Natural killer cell treated with Interleukin-12 subunit alpha and Interleukin-12 subunit beta and Interleukin-15 and Interleukin-18, amount 100 ng/mL, for 72 hours (primary cell): ENCODE measurements at regions not wholly inside any gene's neighbourhood (a gene's known extent, or its start where the extent isn't known, plus 50 kb on each side); places are given as distances from the start of the nearest gene placed in this dataset.

Experiments used
- ATAC-seq, 2 donors: fragments of 150-1000 bp; cut with Tn5 transposase in 1 of 2; sonication (Bioruptor Pico), chemical (Tn5 transposase) in 1 of 2; 2 replicates each; pipeline ENCODE4 v1.10.0; 2021
- DNase-seq: peaks from one replicate; pipeline ENCODE4 v3.0.0; 2022; ENCODE audit warnings: low spot score
- H3K27ac Mint-ChIP-seq, 2 donors: 1 replicate in 1 of 2; 2 replicates in 1 of 2; pipeline ENCODE4 v1.8.0; 2022; ENCODE audit warnings: mixed read lengths in 2 of 2, mild to moderate bottlenecking in 1 of 2, moderate library complexity in 1 of 2
- H3K27me3 Mint-ChIP-seq, 2 donors: 1 replicate in 1 of 2; 2 replicates in 1 of 2; pipeline ENCODE4 v1.8.0; 2022; ENCODE audit warnings: mixed read lengths in 2 of 2
- H3K36me3 Mint-ChIP-seq: one replicate; pipeline ENCODE4 v1.8.0; 2022; ENCODE audit warnings: mixed read lengths
- H3K4me1 Mint-ChIP-seq, 2 donors: 1 replicate in 1 of 2; 2 replicates in 1 of 2; pipeline ENCODE4 v1.8.0; 2022; ENCODE audit warnings: low read depth in 2 of 2, mixed read lengths in 2 of 2, mild to moderate bottlenecking in 1 of 2
- H3K4me3 Mint-ChIP-seq: one replicate; pipeline ENCODE4 v1.8.0; 2022; ENCODE audit warnings: mixed read lengths
- H3K9me3 Mint-ChIP-seq: 2 replicates; pipeline ENCODE4 v1.8.0; 2022; ENCODE audit warnings: mixed read lengths

- DNase-seq (no peak), ATAC-seq (no peak)
- H3K9me3 Mint-ChIP-seq = peaks cover 19% of the 10 kb centered on the region
- H3K27ac Mint-ChIP-seq = no peak overlapping the region
- no peak overlapping the region for H3K4me3 Mint-ChIP-seq
- no peaks in the 10 kb centered on the region for H3K4me1 Mint-ChIP-seq
- H3K36me3 Mint-ChIP-seq = peaks cover 18% of the 10 kb centered on the region
- H3K27me3 Mint-ChIP-seq = no peaks in the 10 kb centered on the region
These were observed 2185.6 kb upstream of the CELF4 start for GRCh38 chr18:39751161-39751560.

GRCh38 chr18:39749154-39749553 lies 2183.6 kb upstream of the CELF4 start:
- Mint-ChIP-seq H3K4me3 (no peak overlapping the region), H3K9me3 (peaks cover 13% of the 10 kb centered on the region), H3K4me1 (no peaks in the 10 kb centered on the region), H3K27ac (no peak overlapping the region), H3K27me3 (no peaks in the 10 kb centered on the region), H3K36me3 (peaks cover 8% of the 10 kb centered on the region)
- ATAC-seq = no peak
- no peak for DNase-seq

- Mint-ChIP-seq H3K27ac (no peak overlapping the region), H3K4me3 (no peak overlapping the region), H3K4me1 (no peaks in the 10 kb centered on the region), H3K9me3 (peaks cover 13% of the 10 kb centered on the region), H3K27me3 (no peaks in the 10 kb centered on the region), H3K36me3 (peaks cover 4% of the 10 kb centered on the region)
- no peak for DNase-seq
- no peak for ATAC-seq
These were observed 2183.1 kb upstream of the CELF4 start for GRCh38 chr18:39748727-39749126.

GRCh38 chr18:39746201-39746600 lies 2180.6 kb upstream of the CELF4 start:
- DNase-seq = no peak
- Mint-ChIP-seq H3K27me3 (no peaks in the 10 kb centered on the region), H3K4me1 (no peaks in the 10 kb centered on the region), H3K4me3 (no peak overlapping the region), H3K9me3 (peaks cover 13% of the 10 kb centered on the region), H3K27ac (no peak overlapping the region), H3K36me3 (peaks cover 4% of the 10 kb centered on the region)
- ATAC-seq = no peak

GRCh38 chr18:39743463-39743862 lies 2177.9 kb upstream of the CELF4 start:
- H3K9me3 Mint-ChIP-seq = peaks cover 13% of the 10 kb centered on the region
- no peak overlapping the region for H3K4me3 Mint-ChIP-seq
- no peak overlapping the region for H3K27ac Mint-ChIP-seq
- peaks cover 4% of the 10 kb centered on the region for H3K36me3 Mint-ChIP-seq
- H3K27me3 Mint-ChIP-seq = no peaks in the 10 kb centered on the region
- H3K4me1 Mint-ChIP-seq = no peaks in the 10 kb centered on the region
- DNase-seq = no peak
- no peak for ATAC-seq

GRCh38 chr18:39741755-39742466 lies 2176.3 kb upstream of the CELF4 start:
- H3K36me3 Mint-ChIP-seq = peaks cover 2% of the 10 kb centered on the region
- no peak for DNase-seq
- no peak overlapping the region for H3K4me3 Mint-ChIP-seq
- no peaks in the 10 kb centered on the region for H3K4me1 Mint-ChIP-seq
- ATAC-seq = no peak
- H3K27me3 Mint-ChIP-seq = no peaks in the 10 kb centered on the region
- no peak overlapping the region for H3K27ac Mint-ChIP-seq
- peaks cover 7% of the 10 kb centered on the region for H3K9me3 Mint-ChIP-seq

- H3K9me3 Mint-ChIP-seq = peaks cover 11% of the 10 kb centered on the region
- H3K36me3 Mint-ChIP-seq = no peaks in the 10 kb centered on the region
These were observed 2172.3 kb upstream of the CELF4 start for GRCh38 chr18:39737869-39738268.

GRCh38 chr18:39732918-39733317 lies 2167.3 kb upstream of the CELF4 start:
- H3K4me1 Mint-ChIP-seq = no peaks in the 10 kb centered on the region
- H3K27ac Mint-ChIP-seq = no peak overlapping the region
- H3K4me3 Mint-ChIP-seq = no peak overlapping the region
- no peak for ATAC-seq
- H3K27me3 Mint-ChIP-seq = no peaks in the 10 kb centered on the region
- peaks cover 10% of the 10 kb centered on the region for H3K9me3 Mint-ChIP-seq
- H3K36me3 Mint-ChIP-seq = no peaks in the 10 kb centered on the region
- DNase-seq = no peak

More at GRCh38 chr18:39737869-39738268, 2172.3 kb upstream of the CELF4 start:
- H3K27ac Mint-ChIP-seq = no peak overlapping the region
- DNase-seq = no peak
- ATAC-seq = no peak
- H3K4me3 Mint-ChIP-seq = no peak overlapping the region
- H3K4me1 Mint-ChIP-seq = no peaks in the 10 kb centered on the region
- H3K27me3 Mint-ChIP-seq = no peaks in the 10 kb centered on the region

- H3K27ac Mint-ChIP-seq = no peak overlapping the region
- H3K9me3 Mint-ChIP-seq = peaks cover 10% of the 10 kb centered on the region
- H3K4me3 Mint-ChIP-seq = no peak overlapping the region
- no peak for DNase-seq
- H3K36me3 Mint-ChIP-seq = no peaks in the 10 kb centered on the region
- H3K27me3 Mint-ChIP-seq = no peaks in the 10 kb centered on the region
- no peak for ATAC-seq
- no peaks in the 10 kb centered on the region for H3K4me1 Mint-ChIP-seq
These were observed 2165.0 kb upstream of the CELF4 start for GRCh38 chr18:39730606-39731005.

- no peak for DNase-seq
- Mint-ChIP-seq H3K27ac (no peak overlapping the region), H3K9me3 (peaks cover 6% of the 10 kb centered on the region), H3K4me3 (no peak overlapping the region), H3K36me3 (no peaks in the 10 kb centered on the region), H3K4me1 (no peaks in the 10 kb centered on the region), H3K27me3 (no peaks in the 10 kb centered on the region)
- no peak for ATAC-seq
These were observed 2159.1 kb upstream of the CELF4 start for GRCh38 chr18:39724652-39725051.

- DNase-seq (no peak), ATAC-seq (no peak)
- no peak overlapping the region for H3K27ac Mint-ChIP-seq
- no peaks in the 10 kb centered on the region for H3K36me3 Mint-ChIP-seq
- H3K9me3 Mint-ChIP-seq = peaks cover 6% of the 10 kb centered on the region
- no peak overlapping the region for H3K4me3 Mint-ChIP-seq
- no peaks in the 10 kb centered on the region for H3K27me3 Mint-ChIP-seq
- no peaks in the 10 kb centered on the region for H3K4me1 Mint-ChIP-seq
These were observed 2156.1 kb upstream of the CELF4 start for GRCh38 chr18:39721712-39722111.

- no peaks in the 10 kb centered on the region for H3K4me1 Mint-ChIP-seq
- no peak for ATAC-seq
- H3K9me3 Mint-ChIP-seq = peaks cover 13% of the 10 kb centered on the region
- peaks cover 13% of the 10 kb centered on the region for H3K36me3 Mint-ChIP-seq
- no peak overlapping the region for H3K27ac Mint-ChIP-seq
- no peaks in the 10 kb centered on the region for H3K27me3 Mint-ChIP-seq
- no peak for DNase-seq
- H3K4me3 Mint-ChIP-seq = no peak overlapping the region
These were observed 2148.4 kb upstream of the CELF4 start for GRCh38 chr18:39713961-39714360.

GRCh38 chr18:39711701-39712100 lies 2146.1 kb upstream of the CELF4 start:
- Mint-ChIP-seq H3K36me3 (peaks cover 13% of the 10 kb centered on the region), H3K4me3 (no peak overlapping the region), H3K4me1 (no peaks in the 10 kb centered on the region), H3K27me3 (no peaks in the 10 kb centered on the region), H3K27ac (no peak overlapping the region), H3K9me3 (peaks cover 13% of the 10 kb centered on the region)
- ATAC-seq = no peak
- no peak for DNase-seq

- DNase-seq = no peak
- Mint-ChIP-seq H3K9me3 (peaks cover 13% of the 10 kb centered on the region), H3K27me3 (no peaks in the 10 kb centered on the region), H3K27ac (no peak overlapping the region), H3K4me1 (no peaks in the 10 kb centered on the region), H3K4me3 (no peak overlapping the region), H3K36me3 (peaks cover 20% of the 10 kb centered on the region)
- no peak for ATAC-seq
These were observed 2139.8 kb upstream of the CELF4 start for GRCh38 chr18:39705362-39705761.

GRCh38 chr18:39702888-39703287 lies 2137.3 kb upstream of the CELF4 start:
- H3K4me3 Mint-ChIP-seq = no peak overlapping the region

More at GRCh38 chr18:39702888-39703287, 2137.3 kb upstream of the CELF4 start:
- no peaks in the 10 kb centered on the region for H3K27me3 Mint-ChIP-seq
- DNase-seq = no peak
- no peak overlapping the region for H3K27ac Mint-ChIP-seq
- H3K9me3 Mint-ChIP-seq = peaks cover 14% of the 10 kb centered on the region
- peaks cover 10% of the 10 kb centered on the region for H3K36me3 Mint-ChIP-seq
- H3K4me1 Mint-ChIP-seq = no peaks in the 10 kb centered on the region
- no peak for ATAC-seq
